Stimulated activated CD4-positive, alpha-beta T cell treated with anti-CD3 and anti-CD28 coated beads, Interleukin-4, amount 100 ng/mL, for 4 hours (primary cell): ENCODE measurements at regions not wholly inside any gene's neighbourhood (a gene's known extent, or its start where the extent isn't known, plus 50 kb on each side); places are given as distances from the start of the nearest gene placed in this dataset.

Source experiments
- DNase-seq, 2 experiments: peaks; one replicate each; pipeline ENCODE4 v3.0.0-alpha.2; 2020

DNA sequence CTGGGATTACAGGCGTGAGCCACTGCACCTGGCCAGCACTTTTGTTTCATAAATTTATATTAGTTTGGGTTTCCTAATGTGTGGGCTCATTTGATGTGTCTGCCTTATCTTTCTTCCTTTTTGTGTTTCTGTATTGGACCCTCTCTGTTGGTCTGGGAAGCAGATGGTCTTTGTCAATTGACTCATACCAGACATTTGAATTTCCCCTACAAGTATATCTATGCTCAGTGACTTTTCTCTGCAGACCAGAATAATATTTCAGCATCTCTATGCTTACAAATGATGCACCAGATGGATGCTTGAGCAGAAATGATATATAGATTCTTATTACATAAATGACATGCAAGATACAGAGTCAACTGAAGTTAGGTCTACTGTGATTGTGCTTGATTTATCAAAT, 329.9 kb upstream of the SLCO3A1 start:
- no peak for DNase-seq

GRCh38 chr15:91524534-91524933, 329.0 kb upstream of the SLCO3A1 start:
- DNase-seq, result no peak

DNA sequence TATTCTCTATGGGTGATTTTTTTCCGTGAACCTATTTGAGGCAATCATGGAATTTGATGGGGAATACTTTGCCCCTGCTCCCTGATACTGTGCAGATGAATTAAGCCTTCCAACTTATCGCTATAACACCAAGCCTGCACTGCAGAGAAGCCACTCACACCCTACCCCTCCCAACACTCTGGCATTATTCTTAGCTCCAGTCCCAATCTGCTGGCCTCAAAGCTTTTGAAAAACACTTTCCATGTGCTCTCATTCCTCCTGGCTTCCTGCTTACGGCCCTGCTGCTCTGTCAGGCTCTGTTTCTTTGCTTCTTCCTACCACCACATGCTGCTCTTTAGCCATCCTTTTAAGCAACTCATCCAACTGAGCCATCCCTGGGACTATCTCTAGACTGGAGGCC, 327.8 kb upstream of the SLCO3A1 start:
- DNase-seq, result no peak

- DNase-seq, result no peak
Measured at GRCh38 chr15:91526424-91526823, 327.1 kb upstream of the SLCO3A1 start.

- no peak for DNase-seq
Measured at GRCh38 chr15:91528801-91529200, 324.7 kb upstream of the SLCO3A1 start.

DNA sequence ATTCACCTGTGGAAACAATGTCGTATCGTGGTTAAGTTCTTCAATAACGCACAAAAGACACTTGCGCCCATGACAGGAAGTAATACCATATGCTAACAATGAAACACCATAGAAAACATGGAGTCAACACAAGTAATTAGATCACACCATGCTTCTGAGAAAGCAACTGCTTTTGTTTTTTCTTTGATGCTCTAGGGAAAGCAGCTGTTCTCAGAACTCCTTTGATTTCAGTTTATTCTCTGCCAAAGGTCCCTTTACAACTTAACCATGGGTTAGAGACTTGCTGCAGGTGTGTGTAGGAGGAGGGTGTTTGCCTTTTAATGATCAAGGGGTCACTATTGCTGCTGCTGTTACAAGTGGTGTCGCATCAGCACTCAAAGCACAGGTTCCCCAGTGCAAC, 324.0 kb upstream of the SLCO3A1 start:
- DNase-seq, result no peak

GRCh38 chr15:91530279-91530678, 323.2 kb upstream of the SLCO3A1 start:
- DNase-seq, result no peak

- no peak for DNase-seq
Measured at GRCh38 chr15:91530956-91531582, 322.4 kb upstream of the SLCO3A1 start.

- no peak for DNase-seq
Measured at GRCh38 chr15:91534235-91534634, 319.3 kb upstream of the SLCO3A1 start.

DNA sequence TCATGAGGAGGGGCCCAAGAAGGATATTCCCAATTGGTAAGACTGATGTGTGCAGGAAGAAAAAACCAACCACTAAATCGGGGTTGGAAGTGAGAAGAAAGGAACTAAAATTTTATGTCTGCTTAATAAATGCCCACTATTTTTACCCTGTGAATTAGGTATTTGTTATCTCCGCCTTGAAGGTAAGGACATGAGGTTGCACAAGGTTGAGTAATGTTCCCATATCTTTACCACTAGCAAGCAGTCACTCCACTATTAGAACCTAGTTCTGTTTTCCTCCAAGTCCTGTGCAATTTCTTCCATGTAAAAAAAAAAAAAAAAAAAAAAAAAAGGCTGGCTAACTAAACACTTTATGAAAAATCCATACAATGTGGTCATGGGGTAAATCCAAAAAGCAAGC, 318.5 kb upstream of the SLCO3A1 start:
- DNase-seq, result no peak

- DNase-seq, result no peak
Measured at GRCh38 chr15:91535856-91536500, 317.5 kb upstream of the SLCO3A1 start.

- DNase-seq, result no peak
Measured at GRCh38 chr15:91537856-91538255, 315.7 kb upstream of the SLCO3A1 start.

- DNase-seq, result no peak
Measured at GRCh38 chr15:91538782-91539181, 314.7 kb upstream of the SLCO3A1 start.

DNA sequence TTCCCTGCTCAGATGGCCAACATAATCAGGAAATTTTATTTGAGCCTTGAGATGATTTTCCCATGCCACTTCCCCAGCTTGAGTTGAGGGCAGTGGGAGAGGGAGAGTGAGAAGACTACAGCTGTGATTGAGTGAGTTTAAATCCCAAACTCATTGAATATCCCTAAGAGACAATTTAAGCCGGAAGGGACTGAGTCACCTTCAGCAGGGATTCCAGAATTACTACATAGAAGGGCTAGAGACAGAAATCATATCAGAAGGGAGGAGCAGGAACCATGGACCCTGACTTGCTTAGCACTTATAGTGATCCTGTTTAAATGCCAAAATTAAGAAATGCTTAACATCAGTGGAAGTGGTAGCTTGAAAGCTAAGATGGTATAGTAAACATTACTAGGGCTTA, 312.2 kb upstream of the SLCO3A1 start:
- no peak for DNase-seq

DNA sequence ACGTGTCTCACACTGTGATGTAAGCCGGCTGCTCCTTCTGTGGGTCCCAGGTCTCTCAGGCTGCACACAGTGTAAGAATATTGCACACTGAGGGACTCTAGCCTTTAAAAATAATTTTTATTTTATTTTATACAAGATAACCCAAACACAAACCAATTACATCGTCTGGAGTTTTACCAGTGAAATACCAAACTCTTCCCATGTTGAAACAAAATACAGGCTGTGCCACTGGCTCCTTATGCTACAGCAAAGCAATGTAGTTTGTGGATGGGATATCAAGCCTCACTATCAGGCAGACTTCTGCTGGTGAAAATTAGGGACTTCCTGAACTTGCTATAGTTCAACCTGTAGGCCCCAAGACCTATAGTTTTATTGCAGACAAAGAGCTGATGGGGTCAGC, 311.3 kb upstream of the SLCO3A1 start:
- DNase-seq, result no peak

DNA sequence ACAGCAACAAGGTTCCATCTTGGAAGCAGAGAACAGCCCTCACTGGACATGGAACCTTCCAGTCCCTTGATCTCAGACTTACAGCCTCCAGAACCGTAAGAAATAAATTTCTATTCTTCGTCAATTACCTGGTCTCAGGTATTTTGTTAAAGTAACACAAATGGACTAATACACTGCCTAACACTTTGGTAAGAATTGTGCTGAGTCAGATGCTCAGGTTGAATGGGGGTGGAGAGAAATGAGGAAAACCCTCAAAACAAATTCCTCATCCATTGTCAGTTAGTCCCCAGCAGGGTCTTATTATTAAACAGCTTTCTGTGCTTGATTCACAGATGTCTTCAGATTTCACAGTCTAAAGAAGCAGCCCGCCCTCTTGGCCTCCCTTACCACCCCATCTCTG, 306.2 kb upstream of the SLCO3A1 start:
- no peak for DNase-seq

DNA sequence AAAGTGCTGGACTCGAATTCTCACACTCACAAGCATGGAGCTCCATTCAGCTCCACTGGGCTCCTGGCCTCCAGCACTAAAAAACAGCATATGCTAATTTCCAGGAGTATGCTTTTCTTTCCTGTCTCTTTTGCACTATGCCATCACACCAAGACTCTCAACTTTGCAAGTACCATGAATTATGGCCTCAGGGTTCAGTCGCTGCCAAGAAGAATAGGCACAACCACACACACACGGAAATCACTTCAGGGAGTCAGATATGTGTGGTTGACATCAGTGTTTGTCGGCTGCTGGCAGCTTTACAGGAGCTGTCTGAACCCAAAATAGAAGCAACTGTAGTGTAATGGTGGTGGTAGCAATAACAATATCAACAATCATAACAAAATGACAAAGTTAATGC, 305.0 kb upstream of the SLCO3A1 start:
- DNase-seq, result no peak

- DNase-seq, result no peak
Measured at GRCh38 chr15:91549581-91549980, 303.9 kb upstream of the SLCO3A1 start.

- DNase-seq, result no peak
Measured at GRCh38 chr15:91552555-91552954, 301.0 kb upstream of the SLCO3A1 start.

GRCh38 chr15:91553196-91553854, 300.2 kb upstream of the SLCO3A1 start:
- DNase-seq, result no peak

DNA sequence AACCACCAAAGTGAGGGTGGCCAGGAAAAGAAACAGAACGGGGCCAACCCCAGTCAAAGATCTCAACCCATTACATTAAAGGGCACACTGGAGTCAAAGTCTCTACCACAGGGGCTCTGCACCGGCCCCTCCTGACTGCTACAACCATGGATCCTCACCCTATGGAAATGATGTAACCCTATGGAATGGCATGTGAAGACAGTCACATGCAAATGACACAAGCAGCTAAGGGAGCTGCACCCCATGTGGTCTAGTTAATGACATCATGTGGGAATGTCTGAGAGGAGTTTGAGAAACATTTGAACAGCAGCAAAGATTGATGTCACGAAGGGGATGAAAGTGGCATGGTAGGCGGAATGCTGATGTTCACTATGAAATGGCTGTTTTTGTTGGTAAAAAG, 298.2 kb upstream of the SLCO3A1 start:
- no peak for DNase-seq

DNA sequence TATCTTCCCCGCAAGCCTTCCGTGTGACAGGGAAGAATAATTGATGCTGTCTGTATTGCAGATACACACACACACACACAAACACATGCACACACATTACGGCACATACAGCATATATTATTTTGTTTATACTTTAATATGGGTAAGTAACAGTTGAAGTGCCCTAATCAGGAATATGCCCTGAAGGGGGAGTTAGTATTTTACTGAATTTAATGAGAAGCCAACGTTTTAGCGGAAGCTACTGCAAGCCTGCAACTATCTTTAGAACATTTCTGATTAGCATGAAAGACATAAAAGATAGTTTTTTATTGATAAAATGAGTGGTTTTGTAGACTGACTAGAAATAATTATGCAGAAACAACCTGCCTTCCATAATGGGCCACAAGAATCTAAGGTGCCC, 296.6 kb upstream of the SLCO3A1 start:
- DNase-seq, result no peak

- no peak for DNase-seq
Measured at GRCh38 chr15:91559066-91559465, 294.4 kb upstream of the SLCO3A1 start.

DNA sequence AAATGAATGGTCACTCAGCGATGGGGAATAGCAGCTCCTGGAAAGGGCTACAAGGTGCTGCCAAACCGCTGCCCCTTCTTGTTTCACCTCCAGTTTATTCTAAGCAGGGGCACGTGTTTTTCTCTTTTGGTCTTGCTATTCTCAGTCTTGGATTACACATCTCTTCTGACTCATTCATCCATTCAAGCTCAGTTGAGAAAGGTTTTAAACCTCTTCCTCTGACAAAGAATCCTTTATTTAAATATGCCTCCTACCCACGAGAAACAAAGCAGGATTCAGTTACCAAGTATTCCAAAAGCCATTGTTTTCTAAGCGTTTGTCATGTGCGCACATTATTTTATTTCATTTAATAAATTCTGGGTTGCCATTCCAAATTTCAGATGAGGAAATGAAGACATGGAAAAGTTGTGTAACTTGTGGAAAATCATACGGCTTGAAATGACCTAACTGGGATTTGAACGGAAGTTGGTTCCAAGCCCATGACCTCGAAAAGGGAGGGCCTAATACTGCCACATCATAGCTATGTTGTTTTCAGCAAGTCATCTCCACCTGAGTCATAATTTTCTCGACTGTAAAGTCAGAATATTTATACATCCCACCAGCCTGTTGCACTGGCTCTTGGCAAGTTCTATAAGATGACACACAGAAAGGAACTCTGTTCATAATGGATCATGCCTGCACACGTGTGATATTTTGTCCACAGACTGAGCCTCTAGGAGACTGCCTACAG, 292.0 kb upstream of the SLCO3A1 start:
- no peak for DNase-seq
